Keratinocyte (primary cell): ENCODE measurements at regions not wholly inside any gene's neighbourhood (a gene's known extent, or its start where the extent isn't known, plus 50 kb on each side); places are given as distances from the start of the nearest gene placed in this dataset.

Experiments used
- DNase-seq: peaks from one replicate; pipeline ENCODE4 v3.0.0-alpha.2; 2011; ENCODE audit warnings: low read depth, missing footprints, low spot score
- FAIRE-seq: peaks from 2 replicates; lab custom pipeline; 2011; peaks lifted over from hg19 to GRCh38; lab: Jason Lieb, UNC
- H2AFZ ChIP-seq: 2 replicates; pipeline ENCODE4 v1.6.0; 2012; ENCODE audit warnings: low read length, control low read depth, inconsistent platforms; ENCODE audit not compliant: control insufficient read depth
- H3K27ac ChIP-seq: 2 replicates; pipeline ENCODE4 v1.5.1; 2011; ENCODE audit warnings: low read length; ENCODE audit not compliant: control insufficient read depth, insufficient read depth
- H3K27me3 ChIP-seq: 3 replicates; pipeline ENCODE4 v1.6.0; 2011; ENCODE audit warnings: low read length; ENCODE audit not compliant: control insufficient read depth, insufficient read depth; ENCODE audit errors: extremely low read depth
- H3K36me3 ChIP-seq, 2 experiments: 2 replicates in 1 of 2; 3 replicates in 1 of 2; pipeline ENCODE4 v1.5.1; 2011; ENCODE audit warnings: low read length in 2 of 2, mild to moderate bottlenecking in 1 of 2; ENCODE audit not compliant: control insufficient read depth in 2 of 2, insufficient read depth in 2 of 2; ENCODE audit errors: extremely low read depth in 1 of 2
- H3K4me1 ChIP-seq: 3 replicates; pipeline ENCODE4 v1.5.1; 2011; ENCODE audit warnings: low read length; ENCODE audit not compliant: control insufficient read depth, insufficient read depth; ENCODE audit errors: extremely low read depth
- H3K4me2 ChIP-seq: 3 replicates; pipeline ENCODE4 v1.6.0; 2011; ENCODE audit warnings: low read depth, low read length; ENCODE audit not compliant: control insufficient read depth, insufficient read depth; ENCODE audit errors: extremely low read depth
- H3K4me3 ChIP-seq, 3 experiments: fragments of 200-600 bp in 1 of 3; sonication (generic) in 1 of 3; 2 replicates in 2 of 3; 3 replicates in 1 of 3; pipeline ENCODE4 v1.5.1; 2011 to 2016; ENCODE audit warnings: low read length in 3 of 3, mild to moderate bottlenecking in 3 of 3, control low read depth in 2 of 3, inconsistent platforms in 1 of 3, low read depth in 1 of 3, mixed read lengths in 1 of 3, mixed run types in 1 of 3, moderate library complexity in 1 of 3; ENCODE audit not compliant: control insufficient read depth in 2 of 3, insufficient read depth in 2 of 3; ENCODE audit errors: extremely low read depth in 1 of 3
- H3K79me2 ChIP-seq: 2 replicates; pipeline ENCODE4 v1.6.0; 2012; ENCODE audit warnings: low read length; ENCODE audit not compliant: control insufficient read depth, insufficient read depth
- H3K9ac ChIP-seq: 3 replicates; pipeline ENCODE4 v1.6.0; 2011; ENCODE audit warnings: low read length; ENCODE audit not compliant: control insufficient read depth, insufficient read depth; ENCODE audit errors: extremely low read depth
- H3K9me1 ChIP-seq: 3 replicates; pipeline ENCODE4 v1.6.0; 2011; ENCODE audit warnings: low read length; ENCODE audit not compliant: control insufficient read depth, insufficient read depth; ENCODE audit errors: extremely low read depth
- H3K9me3 ChIP-seq: 2 replicates; pipeline ENCODE4 v1.5.1; 2012; ENCODE audit warnings: low read depth, low read length; ENCODE audit not compliant: control insufficient read depth
- H4K20me1 ChIP-seq: 3 replicates; pipeline ENCODE4 v1.6.0; 2011; ENCODE audit warnings: low read length; ENCODE audit not compliant: control insufficient read depth, insufficient read depth; ENCODE audit errors: extremely low read depth
- CTCF ChIP-seq, 3 experiments: IDR thresholded peaks in 1 of 3; conservative IDR thresholded peaks in 1 of 3; optimal IDR thresholded peaks in 1 of 3; 2 replicates in 2 of 3; 3 replicates in 1 of 3; pipeline versions ENCODE3 to v1.5.1; 2011; ENCODE audit warnings: low read length in 3 of 3, mild to moderate bottlenecking in 3 of 3, moderate library complexity in 2 of 3, control low read depth in 1 of 3, inconsistent platforms in 1 of 3; ENCODE audit not compliant: insufficient read depth in 2 of 3; ENCODE audit errors: extremely low read depth in 1 of 3
- EZH2 ChIP-seq: IDR thresholded peaks from one replicate; pipeline ENCODE4 v1.6.1; 2012; ENCODE audit warnings: inconsistent platforms, mild to moderate bottlenecking, low read length, moderate library complexity
- dilution Hi-C: fragments of 300-500 bp; cut with MboI; formaldehyde crosslinking; loops from one replicate; pipeline ENCODE4 v1.7.0; 2020; ENCODE audit warnings: low sequenced_read_pairs; ENCODE audit not compliant: extremely low pct_ligation_motif_present

DNA sequence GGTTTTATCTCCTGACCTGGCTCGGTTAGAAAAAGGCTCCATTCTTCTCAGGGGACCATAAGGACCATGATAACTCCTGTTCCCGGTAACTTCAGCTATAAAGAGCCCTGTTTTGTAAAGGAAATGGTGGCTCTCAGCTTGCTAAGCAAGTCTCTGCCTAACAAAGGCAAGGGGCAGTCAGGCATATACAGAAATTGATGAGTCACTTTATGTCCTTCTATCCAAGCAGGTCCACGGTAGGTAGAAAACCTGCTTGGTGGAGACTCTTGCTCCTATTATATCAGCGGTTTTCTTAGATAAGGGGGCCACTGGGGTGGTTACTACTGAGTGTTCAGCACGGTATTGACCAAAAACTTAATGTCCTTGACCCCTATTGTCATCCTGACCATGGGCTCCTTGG, 203.0 kb upstream of the KLF8 start:
- dilution Hi-C loops: no loop called here
- Histone ChIP-seq H3K9ac (no peak overlapping the region), H4K20me1 (no peaks in the 10 kb centered on the region), H3K79me2 (no peaks in the 10 kb centered on the region), H3K36me3 (no peaks in the 10 kb centered on the region), H3K4me3 (no peak overlapping the region), H3K27ac (no peak overlapping the region), H3K9me3 (no peaks in the 10 kb centered on the region), H3K4me1 (no peaks in the 10 kb centered on the region), H3K27me3 (no peaks in the 10 kb centered on the region), H2AFZ (no peak overlapping the region), H3K4me2 (no peak overlapping the region), H3K9me1 (no peaks in the 10 kb centered on the region)
- no peak for DNase-seq
- TF ChIP-seq EZH2 (no peak), CTCF (optimal IDR thresholded peaks at IDR 0.05 in 1 of 3, IDR thresholded peaks at IDR 0.05 in 1 of 3, conservative IDR thresholded peaks at IDR 0.05 in 1 of 3; ENCODE audit: extremely low read depth in 1 of 3, insufficient read depth in 2 of 3, low read length in 3 of 3) (no peak)
- FAIRE-seq: no peak

GRCh38 chrX:56029691-56030090, 202.5 kb upstream of the KLF8 start:
- Histone ChIP-seq H3K27me3 (no peaks in the 10 kb centered on the region), H3K79me2 (no peaks in the 10 kb centered on the region), H4K20me1 (no peaks in the 10 kb centered on the region), H3K9me3 (no peaks in the 10 kb centered on the region), H3K4me2 (no peak overlapping the region), H3K9me1 (no peaks in the 10 kb centered on the region), H3K4me3 (no peak overlapping the region), H3K36me3 (no peaks in the 10 kb centered on the region), H3K4me1 (no peaks in the 10 kb centered on the region), H2AFZ (no peak overlapping the region), H3K27ac (no peak overlapping the region), H3K9ac (no peak overlapping the region)
- dilution Hi-C loops: no loop called here
- FAIRE-seq (no peak), DNase-seq (no peak)
- TF ChIP-seq EZH2 (no peak), CTCF (optimal IDR thresholded peaks at IDR 0.05 in 1 of 3, IDR thresholded peaks at IDR 0.05 in 1 of 3, conservative IDR thresholded peaks at IDR 0.05 in 1 of 3; ENCODE audit: extremely low read depth in 1 of 3, insufficient read depth in 2 of 3, low read length in 3 of 3) (no peak)
